GM19239 (cell line): ENCODE measurements at regions not wholly inside any gene's neighbourhood (a gene's known extent, or its start where the extent isn't known, plus 50 kb on each side); places are given as distances from the start of the nearest gene placed in this dataset.
"Not testable (repeated sequence)": the region's sequence is repeated elsewhere in the genome, so short reads cannot be mapped to it uniquely, and the experiment has no call there.

Experiments used
- DNase-seq: peaks from one replicate; pipeline ENCODE4 v3.0.0; 2011; ENCODE audit warnings: low spot score; ENCODE audit not compliant: insufficient read length
- FAIRE-seq: peaks from 2 replicates; lab custom pipeline; 2011; peaks lifted over from hg19 to GRCh38; lab: Jason Lieb, UNC

DNA sequence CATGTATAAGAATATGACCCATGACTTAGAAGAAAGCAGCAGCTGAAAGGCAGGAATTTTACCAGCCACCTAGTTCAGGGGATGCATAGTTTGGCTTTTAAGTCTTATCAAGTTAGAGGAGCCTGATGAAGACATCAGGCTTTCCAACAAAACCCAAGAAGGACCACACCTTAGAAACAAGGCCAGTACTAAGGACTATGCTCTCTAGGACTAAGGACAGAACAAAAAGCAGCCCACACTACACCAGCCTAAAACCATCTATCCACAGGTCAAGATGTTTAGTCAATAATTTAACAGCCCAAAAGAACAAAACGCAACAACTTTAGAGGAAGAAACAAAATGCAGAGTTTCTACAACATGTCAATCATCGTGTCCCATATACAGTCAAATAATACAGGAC lies 408.9 kb upstream of the RGMB start:
- FAIRE-seq (no peak), DNase-seq (no peak)

DNA sequence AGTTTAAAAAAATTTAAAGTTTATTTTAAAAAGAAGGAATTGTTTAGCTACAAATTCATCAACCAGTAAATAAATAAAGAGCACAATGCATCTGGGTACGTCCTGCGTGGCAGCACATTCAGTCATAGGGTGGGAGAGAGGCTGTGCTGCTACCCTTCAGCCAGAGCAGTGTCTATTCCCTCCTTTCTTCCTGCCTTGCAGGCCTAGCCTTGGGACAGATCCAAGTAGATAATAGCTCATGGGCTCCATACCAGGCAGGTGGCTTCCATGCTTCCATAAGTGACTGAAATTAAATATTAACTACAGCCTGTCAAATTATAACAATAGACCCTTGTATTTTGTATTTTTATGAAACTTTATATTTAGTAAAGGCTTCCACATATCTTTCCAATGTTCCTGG lies 408.3 kb upstream of the RGMB start:
- FAIRE-seq: no peak
- DNase-seq: no peak

DNA sequence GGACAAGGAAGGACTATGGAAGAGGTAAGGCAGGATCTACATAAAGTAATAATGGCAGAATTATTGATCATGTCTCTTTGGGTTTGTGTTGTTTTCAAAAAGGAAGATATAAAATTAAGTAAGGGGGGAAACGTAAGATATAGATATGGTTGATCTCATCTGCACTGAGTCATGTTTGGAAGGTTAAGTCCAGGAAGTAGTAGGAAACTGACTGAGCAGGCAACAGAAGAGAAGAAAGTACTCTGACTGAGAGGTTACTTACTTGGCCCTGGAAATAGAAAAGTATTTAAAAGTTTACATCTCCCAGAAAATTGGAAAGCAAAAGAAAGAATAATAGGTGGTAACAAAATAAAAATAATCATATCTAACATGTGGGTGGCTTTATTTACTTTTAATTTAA lies 405.3 kb upstream of the RGMB start:
- no peak for FAIRE-seq
- DNase-seq: no peak

- FAIRE-seq: no peak
These were observed 401.1 kb upstream of the RGMB start for GRCh38 chr5:98372351-98372750.

GRCh38 chr5:98391921-98392625 lies 381.4 kb upstream of the RGMB start:
- FAIRE-seq (no peak), DNase-seq (no peak)

More at GRCh38 chr5:98372351-98372750, 401.1 kb upstream of the RGMB start:
- DNase-seq: no peak

- not testable (repeated sequence) for FAIRE-seq, DNase-seq
These were observed 380.3 kb upstream of the RGMB start for GRCh38 chr5:98393205-98393604.

GRCh38 chr5:98397081-98397480 lies 376.4 kb upstream of the RGMB start:
- DNase-seq: no peak
- no peak for FAIRE-seq

DNA sequence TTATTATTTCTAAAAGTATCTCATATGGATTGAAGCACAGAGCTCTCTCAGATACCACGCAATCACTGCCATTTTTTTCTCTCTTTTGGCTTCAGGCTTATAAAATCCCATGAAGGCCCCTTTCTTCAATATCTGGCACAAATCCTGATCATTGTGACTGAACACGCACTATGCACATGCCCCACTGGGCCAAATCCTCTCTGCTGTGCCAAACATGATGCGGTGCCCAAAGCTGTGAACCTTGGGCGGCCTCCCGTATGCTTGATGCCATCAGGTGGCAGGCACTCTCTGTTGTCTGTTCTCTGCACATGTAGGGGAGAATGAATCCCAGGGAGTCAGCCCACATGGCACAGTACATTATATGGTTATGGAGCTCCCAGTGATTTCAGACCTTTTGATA lies 375.0 kb upstream of the RGMB start:
- FAIRE-seq: no peak
- no peak for DNase-seq

GRCh38 chr5:98401656-98402055 lies 371.8 kb upstream of the RGMB start:
- no peak for DNase-seq

GRCh38 chr5:98402130-98402529 lies 371.3 kb upstream of the RGMB start:
- FAIRE-seq: no peak

More at GRCh38 chr5:98401656-98402055, 371.8 kb upstream of the RGMB start:
- FAIRE-seq: no peak

GRCh38 chr5:98403131-98403530 lies 370.3 kb upstream of the RGMB start:
- FAIRE-seq (no peak), DNase-seq (no peak)

More at GRCh38 chr5:98402130-98402529, 371.3 kb upstream of the RGMB start:
- no peak for DNase-seq

GRCh38 chr5:98414938-98415337 lies 358.5 kb upstream of the RGMB start:
- no peak for FAIRE-seq

GRCh38 chr5:98415663-98416062 lies 357.8 kb upstream of the RGMB start:
- no peak for DNase-seq
- FAIRE-seq: no peak

More at GRCh38 chr5:98414938-98415337, 358.5 kb upstream of the RGMB start:
- DNase-seq: no peak

- DNase-seq: no peak
- no peak for FAIRE-seq
These were observed 356.9 kb upstream of the RGMB start for GRCh38 chr5:98416541-98416940.

GRCh38 chr5:98419825-98420224 lies 353.6 kb upstream of the RGMB start:
- FAIRE-seq: no peak
- no peak for DNase-seq

DNA sequence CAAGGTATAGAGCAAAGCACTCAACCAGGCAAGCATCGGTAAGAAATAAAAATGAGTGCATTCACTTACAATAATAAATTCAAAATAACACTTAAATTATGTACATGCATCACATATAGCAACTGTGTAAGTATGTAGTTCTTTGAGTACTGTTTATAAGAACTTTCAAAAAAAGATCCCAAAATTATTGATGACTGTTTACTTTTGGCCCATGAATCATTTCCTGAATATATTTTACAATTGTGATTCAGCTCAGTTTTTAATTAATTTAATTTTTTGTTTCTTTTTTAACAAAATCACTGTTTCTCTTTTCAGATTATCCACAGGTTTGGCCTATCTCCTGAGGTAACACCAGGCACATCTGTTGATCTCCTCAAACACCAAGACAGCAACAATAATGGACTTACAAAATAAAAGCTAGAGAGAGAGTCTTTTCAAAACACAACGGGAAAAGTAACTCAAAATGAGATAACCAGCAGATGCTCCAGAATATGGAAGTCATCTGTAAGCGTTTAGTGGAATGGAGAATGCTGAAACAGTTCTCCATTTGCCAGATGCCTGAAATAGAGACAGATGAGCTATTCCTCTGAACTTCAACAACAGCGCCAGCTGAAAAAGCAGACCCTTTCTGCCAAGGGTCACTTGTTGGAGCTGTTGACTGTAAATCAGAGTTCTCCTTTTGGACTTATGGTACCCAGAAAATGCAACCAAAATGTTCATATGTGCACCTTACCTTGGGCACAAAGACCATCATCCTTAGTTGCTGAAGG lies 348.6 kb upstream of the RGMB start:
- FAIRE-seq (no peak), DNase-seq (no peak)

GRCh38 chr5:98425640-98426039 lies 347.8 kb upstream of the RGMB start:
- no peak for DNase-seq
- FAIRE-seq: no peak

- no peak for FAIRE-seq
- peak; percentile 2 for DNase-seq
These were observed 344.7 kb upstream of the RGMB start for GRCh38 chr5:98428806-98429205.

- FAIRE-seq: no peak
- no peak for DNase-seq
These were observed 341.1 kb upstream of the RGMB start for GRCh38 chr5:98432378-98432777.

GRCh38 chr5:98433022-98433421 lies 340.4 kb upstream of the RGMB start:
- DNase-seq (no peak), FAIRE-seq (no peak)

DNA sequence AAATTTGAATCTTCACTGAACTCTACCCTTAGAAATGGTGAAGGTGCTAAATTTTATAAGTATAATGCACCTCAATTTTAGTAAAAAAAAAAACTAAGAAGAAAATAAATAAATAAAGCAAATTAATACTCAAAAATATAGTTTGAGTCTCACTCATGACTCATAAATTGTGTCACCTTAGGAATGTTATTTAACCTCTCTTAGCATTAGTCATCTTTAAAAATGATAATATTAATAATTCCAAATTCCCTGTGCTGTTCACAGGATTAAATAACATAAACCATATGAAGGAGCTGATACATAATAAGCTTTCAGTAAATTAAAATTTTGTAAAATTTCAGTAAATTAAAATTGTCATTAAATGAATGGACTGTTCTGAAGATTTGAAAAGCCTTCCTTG lies 339.8 kb upstream of the RGMB start:
- DNase-seq (no peak), FAIRE-seq (no peak)

GRCh38 chr5:98436667-98437066 lies 336.8 kb upstream of the RGMB start:
- FAIRE-seq (no peak), DNase-seq (no peak)
